MCF 10A (cell line): ENCODE measurements at regions not wholly inside any gene's neighbourhood (a gene's known extent, or its start where the extent isn't known, plus 50 kb on each side); places are given as distances from the start of the nearest gene placed in this dataset.

Experiments used
- BruUV-seq: library from RNA; stranded (reverse); fragments of 400-500 nt; replicated peaks from 2 replicates; lab custom pipeline; 2021; lab: Mats Ljungman, UMichigan
- CTCF ChIA-PET: fragments of 300-600 bp; sonication (Branson Sonifier 250); formaldehyde crosslinking; extraction: SDS; loops from one replicate; lab custom pipeline; 2021; ENCODE audit warnings: antibody characterized with exemption, inconsistent platforms; lab: Yijun Ruan, JAX
- POLR2A ChIA-PET: fragments of 300-600, 350-650 bp; sonication (Branson Sonifier 250); formaldehyde crosslinking; extraction: SDS; loops from one replicate; lab custom pipeline; 2020; ENCODE audit warnings: antibody characterized with exemption, inconsistent platforms; lab: Yijun Ruan, JAX
- DNase-seq: peaks from one replicate; pipeline ENCODE4 v3.0.0-alpha.2; 2018; ENCODE audit not compliant: unreplicated experiment
- H3K27ac Mint-ChIP-seq: one replicate; pipeline ENCODE4 v1.8.0; 2022; ENCODE audit warnings: mild to moderate bottlenecking, low read depth, mixed read lengths; ENCODE audit not compliant: unreplicated experiment
- H3K27me3 Mint-ChIP-seq: one replicate; pipeline ENCODE4 v1.8.0; 2022; ENCODE audit warnings: mixed read lengths; ENCODE audit not compliant: insufficient read depth, unreplicated experiment
- H3K36me3 Mint-ChIP-seq: one replicate; pipeline ENCODE4 v1.8.0; 2022; ENCODE audit warnings: mild to moderate bottlenecking, moderate library complexity, mixed read lengths; ENCODE audit not compliant: insufficient read depth, unreplicated experiment
- H3K4me1 Mint-ChIP-seq: one replicate; pipeline ENCODE4 v1.8.0; 2022; ENCODE audit warnings: mixed read lengths; ENCODE audit not compliant: insufficient read depth, unreplicated experiment
- H3K4me3 Mint-ChIP-seq: one replicate; pipeline ENCODE4 v1.8.0; 2022; ENCODE audit warnings: mild to moderate bottlenecking, moderate library complexity, mixed read lengths; ENCODE audit not compliant: unreplicated experiment
- H3K9me3 Mint-ChIP-seq: one replicate; pipeline ENCODE4 v1.8.0; 2022; ENCODE audit warnings: mixed read lengths; ENCODE audit not compliant: unreplicated experiment
- intact Hi-C: fragments of 100-400 bp; cut with micrococcal nuclease; formaldehyde crosslinking; loops from 2 replicates; pipeline ENCODE4 v1.14.1; 2022
- TF ChIP-seq, protein P1 (sequence below): fragments of 200-600 bp; IDR thresholded peaks from one replicate; pipeline ENCODE4 v1.8.0; 2022; ENCODE audit warnings: antibody characterized with exemption, mild to moderate bottlenecking; ENCODE audit not compliant: unreplicated experiment

- TF ChIP-seq, protein P1, sequence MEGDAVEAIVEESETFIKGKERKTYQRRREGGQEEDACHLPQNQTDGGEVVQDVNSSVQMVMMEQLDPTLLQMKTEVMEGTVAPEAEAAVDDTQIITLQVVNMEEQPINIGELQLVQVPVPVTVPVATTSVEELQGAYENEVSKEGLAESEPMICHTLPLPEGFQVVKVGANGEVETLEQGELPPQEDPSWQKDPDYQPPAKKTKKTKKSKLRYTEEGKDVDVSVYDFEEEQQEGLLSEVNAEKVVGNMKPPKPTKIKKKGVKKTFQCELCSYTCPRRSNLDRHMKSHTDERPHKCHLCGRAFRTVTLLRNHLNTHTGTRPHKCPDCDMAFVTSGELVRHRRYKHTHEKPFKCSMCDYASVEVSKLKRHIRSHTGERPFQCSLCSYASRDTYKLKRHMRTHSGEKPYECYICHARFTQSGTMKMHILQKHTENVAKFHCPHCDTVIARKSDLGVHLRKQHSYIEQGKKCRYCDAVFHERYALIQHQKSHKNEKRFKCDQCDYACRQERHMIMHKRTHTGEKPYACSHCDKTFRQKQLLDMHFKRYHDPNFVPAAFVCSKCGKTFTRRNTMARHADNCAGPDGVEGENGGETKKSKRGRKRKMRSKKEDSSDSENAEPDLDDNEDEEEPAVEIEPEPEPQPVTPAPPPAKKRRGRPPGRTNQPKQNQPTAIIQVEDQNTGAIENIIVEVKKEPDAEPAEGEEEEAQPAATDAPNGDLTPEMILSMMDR: no peak
- no peaks in the 10 kb centered on the region for H3K27me3 Mint-ChIP-seq
- DNase-seq: no peak
- CTCF ChIA-PET: interaction anchor here (0.5 to 0.7 kb wide), 2 partner anchors 43 to 632 kb away, joined by 3 to 5 read pairs; no protein-coding TSS in a partner anchor
- POLR2A ChIA-PET: no interaction called here
- no peaks in the 10 kb centered on the region for H3K9me3 Mint-ChIP-seq
- H3K4me3 Mint-ChIP-seq: no peak overlapping the region
- no peaks in the 10 kb centered on the region for H3K36me3 Mint-ChIP-seq
- intact Hi-C loops: no loop called here
- BruUV-seq: no TSS peak
- no peak overlapping the region for H3K27ac Mint-ChIP-seq
- H3K4me1 Mint-ChIP-seq: no peaks in the 10 kb centered on the region
These were observed 312.8 kb upstream of the PRKCQ start for GRCh38 chr10:6892864-6893263.

DNA sequence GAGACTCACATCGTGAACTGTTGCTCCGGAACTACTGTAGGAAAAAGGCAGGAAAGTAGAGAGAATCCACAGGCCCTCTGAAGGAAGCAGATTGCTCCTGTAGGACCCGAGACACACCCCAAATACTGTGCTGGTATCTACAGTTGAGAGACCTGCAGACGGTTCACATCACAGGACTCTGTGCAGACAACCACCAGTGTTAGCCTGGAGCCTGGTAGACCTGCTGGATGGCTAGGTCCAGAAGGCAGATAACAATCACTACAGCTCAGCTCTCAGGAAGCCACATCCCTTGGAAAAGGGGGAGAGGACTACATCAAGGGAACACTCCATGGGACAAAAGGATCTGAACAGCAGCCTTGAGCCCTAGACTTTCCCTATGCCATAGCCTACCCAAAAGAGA, 311.8 kb upstream of the PRKCQ start:
- Mint-ChIP-seq H3K27me3 (no peaks in the 10 kb centered on the region), H3K4me3 (no peak overlapping the region), H3K4me1 (no peaks in the 10 kb centered on the region), H3K36me3 (no peaks in the 10 kb centered on the region), H3K27ac (no peak overlapping the region), H3K9me3 (no peaks in the 10 kb centered on the region)
- no peak for DNase-seq
- TF ChIP-seq, protein P1: no peak
- no TSS peak for BruUV-seq
- ChIA-PET POLR2A (interaction anchor here (0.6 to 0.7 kb wide), 2 partner anchors 849 to 1564 kb away, joined by 3 to 4 read pairs; no protein-coding TSS in a partner anchor), CTCF (no interaction called here)
- intact Hi-C loops: no loop called here

- ChIA-PET POLR2A (no interaction called here), CTCF (interaction anchor here (0.5 to 0.8 kb wide), 2 partner anchors 31 to 1365 kb away, joined by 3 read pairs; no protein-coding TSS in a partner anchor)
- no peak overlapping the region for H3K4me3 Mint-ChIP-seq
- no peaks in the 10 kb centered on the region for H3K27me3 Mint-ChIP-seq
- no peaks in the 10 kb centered on the region for H3K36me3 Mint-ChIP-seq
- BruUV-seq: no TSS peak
- TF ChIP-seq, protein P1: no peak
- intact Hi-C loops: no loop called here
- H3K27ac Mint-ChIP-seq: no peak overlapping the region
- no peak for DNase-seq
- no peaks in the 10 kb centered on the region for H3K9me3 Mint-ChIP-seq
- peaks cover 5% of the 10 kb centered on the region for H3K4me1 Mint-ChIP-seq
These were observed 309.6 kb upstream of the PRKCQ start for GRCh38 chr10:6889718-6890117.

DNA sequence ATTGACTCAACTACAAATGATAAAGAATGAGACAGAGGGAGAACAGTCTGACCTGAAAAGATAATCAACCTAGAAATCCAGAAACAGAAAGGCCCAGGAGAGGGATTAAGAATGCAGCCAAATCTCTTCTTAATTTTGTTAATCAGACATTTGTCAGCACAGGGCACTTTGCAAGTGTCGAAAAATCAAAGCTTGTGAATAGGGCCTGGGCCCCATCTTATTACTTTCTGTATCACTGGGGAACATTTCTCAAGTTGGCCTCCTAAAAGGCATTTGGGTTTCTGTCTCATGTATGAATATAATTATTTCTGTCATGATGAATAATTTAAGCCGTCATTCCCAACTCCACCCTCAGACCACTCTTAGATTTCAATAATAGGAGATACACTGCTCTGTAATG, 308.4 kb upstream of the PRKCQ start:
- H3K36me3 Mint-ChIP-seq: no peaks in the 10 kb centered on the region
- no peak overlapping the region for H3K4me3 Mint-ChIP-seq
- DNase-seq: no peak
- BruUV-seq: no TSS peak
- TF ChIP-seq, protein P1: no peak
- no peak overlapping the region for H3K27ac Mint-ChIP-seq
- peaks cover 5% of the 10 kb centered on the region for H3K4me1 Mint-ChIP-seq
- H3K27me3 Mint-ChIP-seq: no peaks in the 10 kb centered on the region
- intact Hi-C loops: no loop called here
- ChIA-PET POLR2A (no interaction called here), CTCF (no interaction called here)
- H3K9me3 Mint-ChIP-seq: no peaks in the 10 kb centered on the region
